Panc1 (cell line): ENCODE measurements at regions not wholly inside any gene's neighbourhood (a gene's known extent, or its start where the extent isn't known, plus 50 kb on each side); places are given as distances from the start of the nearest gene placed in this dataset.

Experiments used
- ATAC-seq: fragments of 200-7000 bp; cut with Tn5 transposase; 2 replicates; pipeline ENCODE4 v1.9.1; 2020; ENCODE audit warnings: mild to moderate bottlenecking, moderate library complexity
- BruUV-seq: library from RNA; stranded (reverse); fragments of 400-500 nt; replicated peaks from 2 replicates; lab custom pipeline; 2021; lab: Mats Ljungman, UMichigan
- CTCF ChIA-PET: fragments of 300-600 bp; sonication (Branson Sonifier 250); formaldehyde crosslinking; loops from one replicate; lab custom pipeline; 2022; ENCODE audit warnings: antibody characterized with exemption; lab: Charles Lee
- POLR2A ChIA-PET: fragments of 300-600 bp; sonication (Branson Sonifier 250); formaldehyde crosslinking; loops from one replicate; lab custom pipeline; 2022; ENCODE audit warnings: antibody characterized with exemption; lab: Charles Lee
- DNase-seq: peaks from one replicate; pipeline ENCODE4 v3.0.0-alpha.2; 2010; ENCODE audit warnings: low read depth, low spot score
- H3K27ac ChIP-seq: 2 replicates; pipeline ENCODE4 v1.5.1; 2011; ENCODE audit warnings: mild to moderate bottlenecking, low read length, inconsistent platforms
- H3K27me3 ChIP-seq: fragments of 200-500 bp; sonication (Bioruptor generic); 2 replicates; pipeline ENCODE4 v1.6.0; 2014; ENCODE audit warnings: low read length, inconsistent platforms; ENCODE audit not compliant: control insufficient read depth, insufficient read depth
- H3K36me3 ChIP-seq: fragments of 200-500 bp; sonication (Bioruptor generic); 2 replicates; pipeline ENCODE4 v1.5.1; 2014; ENCODE audit warnings: inconsistent platforms, mild to moderate bottlenecking, low read length, moderate library complexity; ENCODE audit not compliant: control insufficient read depth, insufficient read depth
- H3K4me1 ChIP-seq: 2 replicates; pipeline ENCODE4 v1.5.1; 2011; ENCODE audit warnings: inconsistent platforms, mild to moderate bottlenecking, low read length, moderate library complexity; ENCODE audit not compliant: control insufficient read depth, insufficient read depth
- H3K4me3 ChIP-seq, 2 experiments: 2 replicates each; pipeline ENCODE4 v1.5.1; 2011 to 2012; ENCODE audit warnings: low read depth in 2 of 2, low read length in 2 of 2, mild to moderate bottlenecking in 2 of 2, inconsistent platforms in 1 of 2, moderate library complexity in 1 of 2
- H3K9me3 ChIP-seq: fragments of 200-500 bp; sonication (Bioruptor generic); 2 replicates; pipeline ENCODE4 v1.5.1; 2014; ENCODE audit warnings: low read depth, mild to moderate bottlenecking, inconsistent platforms, low read length, moderate library complexity; ENCODE audit not compliant: control insufficient read depth, insufficient read depth
- POLR2AphosphoS5 ChIP-seq: IDR thresholded peaks from 2 replicates; pipeline ENCODE4 v1.6.1; 2012; ENCODE audit warnings: mild to moderate bottlenecking, low read depth, low read length, moderate library complexity
- SIN3A ChIP-seq: IDR thresholded peaks from 2 replicates; pipeline ENCODE4 v1.6.1; 2012; ENCODE audit warnings: low read depth, mild to moderate bottlenecking, low read length, moderate library complexity, borderline replicate concordance; ENCODE audit not compliant: insufficient read depth
- TCF7L2 ChIP-seq: IDR thresholded peaks from 2 replicates; pipeline ENCODE4 v1.6.1; 2011; ENCODE audit warnings: mild to moderate bottlenecking, low read depth, low read length, inconsistent platforms
- in situ Hi-C: cut with HindIII; loops from 2 replicates; pipeline ENCODE4 v1.10.0; 2016; ENCODE audit warnings: low sequenced_read_pairs, low pct_unique_long_range_greater_than_20kb
- intact Hi-C: fragments of 100-400 bp; cut with micrococcal nuclease; formaldehyde crosslinking; loops from one replicate; pipeline ENCODE4 v1.10.0; 2022; ENCODE audit not compliant: unreplicated experiment
- TF ChIP-seq, protein P1 (sequence below), 2 experiments: IDR thresholded peaks; 2 replicates each; pipeline ENCODE4 v1.6.1; 2011 to 2012; ENCODE audit warnings: low read depth in 2 of 2, control low read depth in 1 of 2, low read length in 1 of 2, mild to moderate bottlenecking in 1 of 2, moderate library complexity in 1 of 2; ENCODE audit not compliant: insufficient read depth in 1 of 2
- TF ChIP-seq, protein P2 (sequence below): fragments of 450-650 bp; IDR thresholded peaks from 2 replicates; pipeline ENCODE4 v1.5.1; 2017; ENCODE audit warnings: mild to moderate bottlenecking

- no peak for TF ChIP-seq TCF7L2
- TF ChIP-seq SIN3A, result no peak
- TF ChIP-seq, protein P1, sequence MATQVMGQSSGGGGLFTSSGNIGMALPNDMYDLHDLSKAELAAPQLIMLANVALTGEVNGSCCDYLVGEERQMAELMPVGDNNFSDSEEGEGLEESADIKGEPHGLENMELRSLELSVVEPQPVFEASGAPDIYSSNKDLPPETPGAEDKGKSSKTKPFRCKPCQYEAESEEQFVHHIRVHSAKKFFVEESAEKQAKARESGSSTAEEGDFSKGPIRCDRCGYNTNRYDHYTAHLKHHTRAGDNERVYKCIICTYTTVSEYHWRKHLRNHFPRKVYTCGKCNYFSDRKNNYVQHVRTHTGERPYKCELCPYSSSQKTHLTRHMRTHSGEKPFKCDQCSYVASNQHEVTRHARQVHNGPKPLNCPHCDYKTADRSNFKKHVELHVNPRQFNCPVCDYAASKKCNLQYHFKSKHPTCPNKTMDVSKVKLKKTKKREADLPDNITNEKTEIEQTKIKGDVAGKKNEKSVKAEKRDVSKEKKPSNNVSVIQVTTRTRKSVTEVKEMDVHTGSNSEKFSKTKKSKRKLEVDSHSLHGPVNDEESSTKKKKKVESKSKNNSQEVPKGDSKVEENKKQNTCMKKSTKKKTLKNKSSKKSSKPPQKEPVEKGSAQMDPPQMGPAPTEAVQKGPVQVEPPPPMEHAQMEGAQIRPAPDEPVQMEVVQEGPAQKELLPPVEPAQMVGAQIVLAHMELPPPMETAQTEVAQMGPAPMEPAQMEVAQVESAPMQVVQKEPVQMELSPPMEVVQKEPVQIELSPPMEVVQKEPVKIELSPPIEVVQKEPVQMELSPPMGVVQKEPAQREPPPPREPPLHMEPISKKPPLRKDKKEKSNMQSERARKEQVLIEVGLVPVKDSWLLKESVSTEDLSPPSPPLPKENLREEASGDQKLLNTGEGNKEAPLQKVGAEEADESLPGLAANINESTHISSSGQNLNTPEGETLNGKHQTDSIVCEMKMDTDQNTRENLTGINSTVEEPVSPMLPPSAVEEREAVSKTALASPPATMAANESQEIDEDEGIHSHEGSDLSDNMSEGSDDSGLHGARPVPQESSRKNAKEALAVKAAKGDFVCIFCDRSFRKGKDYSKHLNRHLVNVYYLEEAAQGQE (IDR thresholded peaks at IDR 0.05; ENCODE audit: insufficient read depth in 1 of 2, low read depth in 2 of 2, low read length in 1 of 2), result no peak
- TF ChIP-seq, protein P2, sequence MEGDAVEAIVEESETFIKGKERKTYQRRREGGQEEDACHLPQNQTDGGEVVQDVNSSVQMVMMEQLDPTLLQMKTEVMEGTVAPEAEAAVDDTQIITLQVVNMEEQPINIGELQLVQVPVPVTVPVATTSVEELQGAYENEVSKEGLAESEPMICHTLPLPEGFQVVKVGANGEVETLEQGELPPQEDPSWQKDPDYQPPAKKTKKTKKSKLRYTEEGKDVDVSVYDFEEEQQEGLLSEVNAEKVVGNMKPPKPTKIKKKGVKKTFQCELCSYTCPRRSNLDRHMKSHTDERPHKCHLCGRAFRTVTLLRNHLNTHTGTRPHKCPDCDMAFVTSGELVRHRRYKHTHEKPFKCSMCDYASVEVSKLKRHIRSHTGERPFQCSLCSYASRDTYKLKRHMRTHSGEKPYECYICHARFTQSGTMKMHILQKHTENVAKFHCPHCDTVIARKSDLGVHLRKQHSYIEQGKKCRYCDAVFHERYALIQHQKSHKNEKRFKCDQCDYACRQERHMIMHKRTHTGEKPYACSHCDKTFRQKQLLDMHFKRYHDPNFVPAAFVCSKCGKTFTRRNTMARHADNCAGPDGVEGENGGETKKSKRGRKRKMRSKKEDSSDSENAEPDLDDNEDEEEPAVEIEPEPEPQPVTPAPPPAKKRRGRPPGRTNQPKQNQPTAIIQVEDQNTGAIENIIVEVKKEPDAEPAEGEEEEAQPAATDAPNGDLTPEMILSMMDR, result no peak
- TF ChIP-seq POLR2AphosphoS5, result no peak
- DNase-seq (no peak), ATAC-seq (no peak)
- in situ Hi-C loops (no loop called here), intact Hi-C loops (no loop called here)
- no peaks in the 10 kb centered on the region for H3K9me3 ChIP-seq
- H3K4me3 ChIP-seq, result no peak overlapping the region
- ChIA-PET POLR2A (no interaction called here), CTCF (no interaction called here)
- BruUV-seq, result no TSS peak
- no peak overlapping the region for H3K27ac ChIP-seq
- no peaks in the 10 kb centered on the region for H3K36me3 ChIP-seq
- no peaks in the 10 kb centered on the region for H3K27me3 ChIP-seq
- no peaks in the 10 kb centered on the region for H3K4me1 ChIP-seq
Measured at GRCh38 chr6:79353226-79353625, 118.7 kb upstream of the HMGN3 start.

- in situ Hi-C loops (no loop called here), intact Hi-C loops (no loop called here)
- Histone ChIP-seq H3K36me3 (no peaks in the 10 kb centered on the region), H3K4me1 (no peaks in the 10 kb centered on the region), H3K27me3 (no peaks in the 10 kb centered on the region), H3K4me3 (no peak overlapping the region), H3K9me3 (no peaks in the 10 kb centered on the region), H3K27ac (no peak overlapping the region)
- no peak for DNase-seq
- BruUV-seq, result no TSS peak
- TF ChIP-seq, protein P2, result no peak
- no peak for TF ChIP-seq POLR2AphosphoS5
- TF ChIP-seq, protein P1 (IDR thresholded peaks at IDR 0.05; ENCODE audit: insufficient read depth in 1 of 2, low read depth in 2 of 2, low read length in 1 of 2), result no peak
- TF ChIP-seq SIN3A, result no peak
- no peak for TF ChIP-seq TCF7L2
- no peak for ATAC-seq
- POLR2A ChIA-PET, result no interaction called here
- CTCF ChIA-PET, result no interaction called here
Measured at GRCh38 chr6:79338493-79338892, 104.0 kb upstream of the HMGN3 start.
